OCI-LY1 (cell line): ENCODE measurements at regions not wholly inside any gene's neighbourhood (a gene's known extent, or its start where the extent isn't known, plus 50 kb on each side); places are given as distances from the start of the nearest gene placed in this dataset.

Experiments used
- H2AFZ ChIP-seq: fragments of 200-600 bp; sonication (generic), shearing (Covaris generic); 2 replicates; pipeline ENCODE4 v1.6.0; 2014; ENCODE audit warnings: antibody characterized with exemption, mild to moderate bottlenecking, low read length
- H3F3A ChIP-seq: fragments of 200-600 bp; sonication (generic), shearing (Covaris generic); 2 replicates; pipeline ENCODE4 v1.6.0; 2014; ENCODE audit warnings: mild to moderate bottlenecking, antibody characterized with exemption, low read length, moderate library complexity; ENCODE audit not compliant: insufficient read depth
- H3K27ac ChIP-seq: fragments of 200-600 bp; sonication (generic); 2 replicates; pipeline ENCODE4 v1.5.1; 2014; ENCODE audit warnings: low read length, mixed run types, mild to moderate bottlenecking, low read depth; ENCODE audit not compliant: poor library complexity, severe bottlenecking
- H3K27me3 ChIP-seq: fragments of 200-600 bp; sonication (generic); 2 replicates; pipeline ENCODE4 v1.6.0; 2014; ENCODE audit warnings: antibody characterized with exemption, mild to moderate bottlenecking, low read length, moderate library complexity; ENCODE audit not compliant: insufficient read depth
- H3K36me3 ChIP-seq: fragments of 200-600 bp; sonication (generic); 2 replicates; pipeline ENCODE4 v1.6.1; 2014; ENCODE audit warnings: mild to moderate bottlenecking, antibody characterized with exemption, low read length, moderate library complexity, mixed read lengths; ENCODE audit not compliant: insufficient read depth
- H3K4me1 ChIP-seq: fragments of 200-600 bp; sonication (generic); 2 replicates; pipeline ENCODE4 v1.5.1; 2014; ENCODE audit warnings: mild to moderate bottlenecking, low read length, moderate library complexity; ENCODE audit not compliant: insufficient read depth, severe bottlenecking
- H3K4me2 ChIP-seq: fragments of 200-600 bp; sonication (generic), shearing (Covaris generic); 2 replicates; pipeline ENCODE4 v1.6.1; 2014; ENCODE audit warnings: low read length
- H3K4me3 ChIP-seq: fragments of 200-600 bp; sonication (generic); 2 replicates; pipeline ENCODE4 v1.5.1; 2014; ENCODE audit warnings: low read length, low read depth, mild to moderate bottlenecking, mixed read lengths; ENCODE audit not compliant: poor library complexity, severe bottlenecking
- H3K79me2 ChIP-seq: fragments of 200-600 bp; shearing (Covaris generic); 2 replicates; pipeline ENCODE4 v1.6.1; 2016; ENCODE audit warnings: mixed run types, low read length, mixed read lengths; ENCODE audit not compliant: insufficient read depth
- H3K9ac ChIP-seq: fragments of 200-600 bp; sonication (generic), shearing (Covaris generic); 2 replicates; pipeline ENCODE4 v1.6.1; 2014; ENCODE audit warnings: mild to moderate bottlenecking, low read length, mixed read lengths
- H3K9me2 ChIP-seq: fragments of 200-600 bp; sonication (generic), shearing (Covaris generic); 2 replicates; pipeline ENCODE4 v1.6.1; 2014; ENCODE audit warnings: low read depth, mild to moderate bottlenecking, low read length, mixed read lengths
- H3K9me3 ChIP-seq: fragments of 200-600 bp; shearing (Covaris generic); 2 replicates; pipeline ENCODE4 v1.6.1; 2014; ENCODE audit warnings: low read length, mixed read lengths
- H4K20me1 ChIP-seq: fragments of 200-600 bp; sonication (generic), shearing (Covaris generic); 2 replicates; pipeline ENCODE4 v1.6.0; 2016; ENCODE audit warnings: mild to moderate bottlenecking, low read length; ENCODE audit not compliant: insufficient read depth
- EZH2 ChIP-seq: fragments of 200-600 bp; sonication (generic), shearing (Covaris generic); IDR thresholded peaks from 2 replicates; pipeline ENCODE4 v1.8.0; 2017; ENCODE audit warnings: borderline replicate concordance, mixed run types, mild to moderate bottlenecking, antibody characterized with exemption, low read length, moderate library complexity, mixed read lengths
- TF ChIP-seq, protein P1 (sequence below): fragments of 200-600 bp; sonication (generic), shearing (Covaris generic); IDR thresholded peaks from 2 replicates; pipeline ENCODE4 v1.5.1; 2017; ENCODE audit warnings: mild to moderate bottlenecking, antibody characterized with exemption, low read length, moderate library complexity, mixed read lengths

DNA sequence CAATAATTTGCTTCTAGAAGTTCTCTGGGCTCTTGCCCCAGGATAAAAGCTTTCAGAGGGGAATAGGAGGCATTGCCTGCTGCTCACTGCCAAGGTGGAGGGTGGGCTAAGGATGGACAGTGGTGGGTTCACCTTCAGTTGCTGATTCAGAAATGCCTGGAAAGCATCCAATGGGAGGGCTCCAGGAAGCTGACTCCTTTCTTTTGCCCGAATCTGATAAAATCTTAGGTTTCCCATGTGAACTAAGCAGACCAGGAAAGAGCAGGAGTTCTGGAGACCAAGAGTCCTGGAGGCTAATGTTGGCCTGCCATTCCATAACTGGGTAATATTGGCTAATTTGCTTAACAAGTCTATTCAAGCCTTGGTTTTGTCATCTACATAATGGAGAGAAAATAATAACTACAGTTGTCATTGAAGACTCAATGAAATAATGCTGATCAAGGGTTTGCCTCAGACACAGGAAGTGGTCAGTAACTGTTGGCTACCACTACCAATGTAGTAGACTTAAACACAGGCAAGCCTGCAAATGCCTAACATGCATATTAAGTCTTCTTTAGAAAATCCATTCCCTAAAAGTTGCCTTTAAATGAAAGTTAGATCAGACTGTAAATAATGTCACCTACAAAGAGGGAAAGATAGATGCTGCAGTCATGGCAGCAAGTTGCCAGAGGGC is 528.4 kb upstream of the NBEA start:
- no peaks in the 10 kb centered on the region for H3K36me3 ChIP-seq
- no peaks in the 10 kb centered on the region for H3K79me2 ChIP-seq
- H3F3A ChIP-seq, result no peaks in the 10 kb centered on the region
- H3K27ac ChIP-seq, result no peak overlapping the region
- H3K9me3 ChIP-seq, result no peaks in the 10 kb centered on the region
- H3K9ac ChIP-seq, result no peak overlapping the region
- no peaks in the 10 kb centered on the region for H3K4me1 ChIP-seq
- no peaks in the 10 kb centered on the region for H4K20me1 ChIP-seq
- no peaks in the 10 kb centered on the region for H3K27me3 ChIP-seq
- no peak overlapping the region for H3K4me2 ChIP-seq
- H2AFZ ChIP-seq, result no peak overlapping the region
- H3K4me3 ChIP-seq, result no peak overlapping the region
- TF ChIP-seq, protein P1, sequence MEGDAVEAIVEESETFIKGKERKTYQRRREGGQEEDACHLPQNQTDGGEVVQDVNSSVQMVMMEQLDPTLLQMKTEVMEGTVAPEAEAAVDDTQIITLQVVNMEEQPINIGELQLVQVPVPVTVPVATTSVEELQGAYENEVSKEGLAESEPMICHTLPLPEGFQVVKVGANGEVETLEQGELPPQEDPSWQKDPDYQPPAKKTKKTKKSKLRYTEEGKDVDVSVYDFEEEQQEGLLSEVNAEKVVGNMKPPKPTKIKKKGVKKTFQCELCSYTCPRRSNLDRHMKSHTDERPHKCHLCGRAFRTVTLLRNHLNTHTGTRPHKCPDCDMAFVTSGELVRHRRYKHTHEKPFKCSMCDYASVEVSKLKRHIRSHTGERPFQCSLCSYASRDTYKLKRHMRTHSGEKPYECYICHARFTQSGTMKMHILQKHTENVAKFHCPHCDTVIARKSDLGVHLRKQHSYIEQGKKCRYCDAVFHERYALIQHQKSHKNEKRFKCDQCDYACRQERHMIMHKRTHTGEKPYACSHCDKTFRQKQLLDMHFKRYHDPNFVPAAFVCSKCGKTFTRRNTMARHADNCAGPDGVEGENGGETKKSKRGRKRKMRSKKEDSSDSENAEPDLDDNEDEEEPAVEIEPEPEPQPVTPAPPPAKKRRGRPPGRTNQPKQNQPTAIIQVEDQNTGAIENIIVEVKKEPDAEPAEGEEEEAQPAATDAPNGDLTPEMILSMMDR, result no peak
- TF ChIP-seq EZH2, result no peak
- H3K9me2 ChIP-seq, result no peaks in the 10 kb centered on the region

DNA sequence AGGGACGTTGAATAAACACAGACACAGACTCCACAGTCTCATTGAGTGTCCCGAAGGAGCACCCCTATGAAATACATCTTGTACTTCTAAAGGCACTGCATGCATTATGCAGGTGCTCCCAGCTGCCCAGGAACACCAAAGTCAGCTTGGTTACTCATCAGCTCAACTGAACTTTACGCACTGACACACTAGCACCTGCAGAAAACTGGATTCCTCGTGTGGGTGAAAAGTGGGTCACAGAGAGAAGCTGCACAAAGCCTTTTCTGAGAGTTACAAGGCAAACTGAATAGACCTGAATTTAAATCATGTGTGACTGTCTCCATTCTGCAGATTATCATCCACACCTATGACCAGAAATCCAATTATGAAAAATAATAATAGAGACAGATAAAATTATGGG is 527.5 kb upstream of the NBEA start:
- no peaks in the 10 kb centered on the region for H3K27me3 ChIP-seq
- no peaks in the 10 kb centered on the region for H3K79me2 ChIP-seq
- H3K9me3 ChIP-seq, result no peaks in the 10 kb centered on the region
- no peak overlapping the region for H2AFZ ChIP-seq
- no peak overlapping the region for H3K4me3 ChIP-seq
- H3K9ac ChIP-seq, result no peak overlapping the region
- TF ChIP-seq, protein P1, result no peak
- no peak for TF ChIP-seq EZH2
- H4K20me1 ChIP-seq, result no peaks in the 10 kb centered on the region
- no peaks in the 10 kb centered on the region for H3K4me1 ChIP-seq
- no peaks in the 10 kb centered on the region for H3K36me3 ChIP-seq
- H3F3A ChIP-seq, result no peaks in the 10 kb centered on the region
- no peak overlapping the region for H3K27ac ChIP-seq
- no peak overlapping the region for H3K4me2 ChIP-seq
- no peaks in the 10 kb centered on the region for H3K9me2 ChIP-seq

DNA sequence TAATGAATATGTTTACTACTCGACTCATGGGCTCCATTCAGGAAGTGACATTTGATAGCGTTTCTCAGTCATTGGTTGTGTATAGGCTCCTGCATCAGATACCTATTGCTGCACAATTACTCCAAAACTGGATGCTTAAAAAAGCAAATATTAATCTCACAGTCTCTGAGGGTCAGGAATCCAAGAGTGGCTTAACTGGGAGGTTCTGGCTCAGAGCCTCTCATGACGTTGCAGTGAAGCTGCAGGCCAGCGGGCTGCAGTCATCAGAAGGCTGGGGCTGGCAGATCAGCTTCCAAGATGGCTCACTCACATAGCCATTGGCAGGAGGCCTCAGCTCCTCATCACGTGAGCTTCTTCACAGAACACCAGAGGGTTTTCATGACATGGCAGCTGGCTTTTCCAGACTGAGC is 525.1 kb upstream of the NBEA start:
- Histone ChIP-seq H3K9me2 (no peaks in the 10 kb centered on the region), H3K4me1 (no peaks in the 10 kb centered on the region), H3K9me3 (no peaks in the 10 kb centered on the region), H3K36me3 (no peaks in the 10 kb centered on the region), H3K9ac (no peak overlapping the region), H3K27me3 (no peaks in the 10 kb centered on the region), H3K4me2 (no peak overlapping the region), H3K27ac (no peak overlapping the region), H3K4me3 (no peak overlapping the region), H3F3A (no peaks in the 10 kb centered on the region), H3K79me2 (no peaks in the 10 kb centered on the region), H2AFZ (no peak overlapping the region), H4K20me1 (no peaks in the 10 kb centered on the region)
- TF ChIP-seq, protein P1, result no peak
- no peak for TF ChIP-seq EZH2
